ENCODE measurements at regions not wholly inside any gene's neighbourhood (a gene's known extent, or its start where the extent isn't known, plus 50 kb on each side); places are given as distances from the start of the nearest gene placed in this dataset.

GRCh38 chr3:95212117-95212516, 1149.3 kb downstream of the NSUN3 start (continued):
- TF ChIP-seq E2F6 (IDR thresholded peaks at IDR 0.05): no peak
- TF ChIP-seq GTF2F1 (IDR thresholded peaks at IDR 0.05; ENCODE audit: borderline replicate concordance, low read depth, low read length): no peak

Data from H1 (cell line).